H9 (cell line): ENCODE measurements at regions not wholly inside any gene's neighbourhood (a gene's known extent, or its start where the extent isn't known, plus 50 kb on each side); places are given as distances from the start of the nearest gene placed in this dataset.

ENCODE experiments used
- DNase-seq: peaks from one replicate; pipeline ENCODE4 v3.0.0-alpha.2; 2017
- H2AFZ ChIP-seq: one replicate; pipeline ENCODE4 v1.6.1; 2013; ENCODE audit warnings: mild to moderate bottlenecking, low read length, control low read depth, moderate library complexity
- H2AK5ac ChIP-seq: 2 replicates; pipeline ENCODE4 v1.6.1; 2013; ENCODE audit warnings: low read length, control low read depth, mixed read lengths; ENCODE audit not compliant: insufficient read length
- H2BK120ac ChIP-seq: one replicate; pipeline ENCODE4 v1.6.1; 2013; ENCODE audit warnings: low read depth, mild to moderate bottlenecking, low read length, control low read depth, inconsistent platforms; ENCODE audit not compliant: poor library complexity, severe bottlenecking
- H2BK12ac ChIP-seq: 2 replicates; pipeline ENCODE4 v1.6.1; 2013; ENCODE audit warnings: low read length, control low read depth, mixed read lengths, low read depth; ENCODE audit not compliant: insufficient read length
- H2BK15ac ChIP-seq: 2 replicates; pipeline ENCODE4 v1.6.1; 2013; ENCODE audit warnings: low read depth, low read length, control low read depth
- H2BK20ac ChIP-seq: one replicate; pipeline ENCODE4 v1.6.1; 2013; ENCODE audit warnings: low read depth, mild to moderate bottlenecking, low read length, control low read depth, inconsistent platforms; ENCODE audit not compliant: poor library complexity, severe bottlenecking
- H2BK5ac ChIP-seq: 2 replicates; pipeline ENCODE4 v1.6.1; 2013; ENCODE audit warnings: low read length, control low read depth, mixed read lengths; ENCODE audit not compliant: insufficient read length
- H3K14ac ChIP-seq: 2 replicates; pipeline ENCODE4 v1.6.1; 2013; ENCODE audit warnings: low read length, control low read depth; ENCODE audit not compliant: insufficient read depth
- H3K18ac ChIP-seq: 2 replicates; pipeline ENCODE4 v1.6.1; 2013; ENCODE audit warnings: low read depth, mild to moderate bottlenecking, mixed read lengths, low read length, control low read depth; ENCODE audit not compliant: insufficient read length
- H3K23ac ChIP-seq: 2 replicates; pipeline ENCODE4 v1.6.1; 2013; ENCODE audit warnings: low read length, control low read depth, mixed read lengths, low read depth; ENCODE audit not compliant: insufficient read length
- H3K23me2 ChIP-seq: 2 replicates; pipeline ENCODE4 v1.6.1; 2013; ENCODE audit warnings: low read depth, mild to moderate bottlenecking, mixed read lengths, low read length, control low read depth; ENCODE audit not compliant: insufficient read length, poor library complexity, severe bottlenecking
- H3K27ac ChIP-seq: 2 replicates; pipeline ENCODE4 v1.5.1; 2013; ENCODE audit warnings: low read length, control low read depth, mixed read lengths, low read depth; ENCODE audit not compliant: insufficient read length
- H3K27me3 ChIP-seq: 2 replicates; pipeline ENCODE4 v1.6.1; 2013; ENCODE audit warnings: low read length, control low read depth, inconsistent platforms; ENCODE audit not compliant: insufficient read depth
- H3K4ac ChIP-seq: 2 replicates; pipeline ENCODE4 v1.6.1; 2013; ENCODE audit warnings: low read depth, mild to moderate bottlenecking, control low read depth, inconsistent platforms, low read length, moderate library complexity
- H3K4me1 ChIP-seq: 2 replicates; pipeline ENCODE4 v1.6.1; 2013; ENCODE audit warnings: low read length, control low read depth, inconsistent platforms; ENCODE audit not compliant: insufficient read depth
- H3K4me2 ChIP-seq: 2 replicates; pipeline ENCODE4 v1.6.1; 2013; ENCODE audit warnings: low read length, control low read depth, mixed read lengths; ENCODE audit not compliant: insufficient read length, insufficient read depth
- H3K56ac ChIP-seq: 2 replicates; pipeline ENCODE4 v1.6.1; 2013; ENCODE audit warnings: low read depth, mild to moderate bottlenecking, mixed read lengths, low read length, control low read depth; ENCODE audit not compliant: insufficient read length
- H3K79me1 ChIP-seq: 2 replicates; pipeline ENCODE4 v1.6.1; 2013; ENCODE audit warnings: low read depth, mild to moderate bottlenecking, moderate library complexity, low read length, control low read depth, inconsistent platforms; ENCODE audit not compliant: insufficient read depth, poor library complexity, severe bottlenecking
- H3K79me2 ChIP-seq: 2 replicates; pipeline ENCODE4 v1.6.1; 2013; ENCODE audit warnings: low read length, control low read depth, inconsistent platforms; ENCODE audit not compliant: insufficient read depth
- H3K9ac ChIP-seq: 2 replicates; pipeline ENCODE4 v1.6.1; 2013; ENCODE audit warnings: low read length, control low read depth, mixed read lengths; ENCODE audit not compliant: insufficient read length; ENCODE audit errors: extremely low read depth
- H3K9me3 ChIP-seq: one replicate; pipeline ENCODE4 v1.6.1; 2013; ENCODE audit warnings: low read depth, low read length, inconsistent platforms; ENCODE audit not compliant: control insufficient read depth
- H3T11ph ChIP-seq: one replicate; pipeline ENCODE4 v1.6.1; 2013; ENCODE audit warnings: mild to moderate bottlenecking, low read length, control low read depth, inconsistent platforms
- H4K20me1 ChIP-seq: one replicate; pipeline ENCODE4 v1.6.1; 2013; ENCODE audit not compliant: control insufficient read depth, insufficient read length, insufficient read depth
- H4K5ac ChIP-seq: 2 replicates; pipeline ENCODE4 v1.6.1; 2013; ENCODE audit warnings: low read depth, mild to moderate bottlenecking, mixed read lengths, low read length, control low read depth; ENCODE audit not compliant: insufficient read length
- H4K8ac ChIP-seq: replicated peaks from 2 replicates; pipeline ENCODE4 v1.6.1; 2013; ENCODE audit warnings: low read length, control low read depth, mixed read lengths, low read depth; ENCODE audit not compliant: insufficient read length
- H4K91ac ChIP-seq: 2 replicates; pipeline ENCODE4 v1.6.1; 2013; ENCODE audit warnings: low read depth, mild to moderate bottlenecking, moderate library complexity, mixed read lengths, low read length, control low read depth; ENCODE audit not compliant: insufficient read length
- H3K27ac Mint-ChIP-seq, 3 experiments: 2 replicates in 2 of 3; 3 replicates in 1 of 3; pipeline ENCODE4 v1.8.0; 2020 to 2021; ENCODE audit warnings: mixed read lengths in 3 of 3, mild to moderate bottlenecking in 1 of 3, moderate library complexity in 1 of 3
- H3K27me3 Mint-ChIP-seq: 2 replicates; pipeline ENCODE4 v1.8.0; 2021; ENCODE audit warnings: low read depth, mild to moderate bottlenecking, moderate library complexity, mixed read lengths
- H3K36me3 Mint-ChIP-seq, 3 experiments: 2 replicates in 2 of 3; 3 replicates in 1 of 3; pipeline ENCODE4 v1.8.0; 2020 to 2021; ENCODE audit warnings: low read depth in 3 of 3, mixed read lengths in 3 of 3; ENCODE audit not compliant: insufficient read depth in 1 of 3
- H3K4me1 Mint-ChIP-seq, 2 experiments: 2 replicates each; pipeline ENCODE4 v1.8.0; 2020; ENCODE audit warnings: mixed read lengths in 2 of 2
- H3K4me3 Mint-ChIP-seq, 2 experiments: 2 replicates in 1 of 2; 3 replicates in 1 of 2; pipeline ENCODE4 v1.8.0; 2020 to 2021; ENCODE audit warnings: mild to moderate bottlenecking in 2 of 2, mixed read lengths in 2 of 2, moderate library complexity in 1 of 2
- H3K9me3 Mint-ChIP-seq, 2 experiments: 2 replicates in 1 of 2; 3 replicates in 1 of 2; pipeline ENCODE4 v1.8.0; 2020; ENCODE audit warnings: mild to moderate bottlenecking in 2 of 2, mixed read lengths in 2 of 2, moderate library complexity in 1 of 2
- TF ChIP-seq, protein P1 (sequence below): fragments of 200-600 bp; sonication (generic); conservative IDR thresholded peaks from 3 replicates; pipeline ENCODE4 v1.8.0; 2021; ENCODE audit warnings: antibody characterized with exemption, mild to moderate bottlenecking

- H3K27ac Mint-ChIP-seq, result no peak overlapping the region
- Histone ChIP-seq H2BK12ac (no peak overlapping the region), H3K56ac (no peak overlapping the region), H3K27ac (no peak overlapping the region), H4K20me1 (no peaks in the 10 kb centered on the region), H4K8ac (no peak overlapping the region), H2BK15ac (no peak overlapping the region), H3T11ph (no peak overlapping the region), H3K23ac (no peak overlapping the region), H3K18ac (no peak overlapping the region), H2BK5ac (no peak overlapping the region), H2AK5ac (no peak overlapping the region), H3K79me1 (no peaks in the 10 kb centered on the region), H3K27me3 (peaks cover 3% of the 10 kb centered on the region; the same call in 1 of the 2 replicates), H3K4me2 (no peak overlapping the region), H3K79me2 (no peaks in the 10 kb centered on the region), H2AFZ (no peak overlapping the region), H2BK20ac (no peak overlapping the region), H3K4me1 (no peaks in the 10 kb centered on the region), H2BK120ac (no peak overlapping the region), H4K91ac (no peak overlapping the region), H3K9ac (no peak overlapping the region), H3K23me2 (no peaks in the 10 kb centered on the region), H4K5ac (no peak overlapping the region), H3K9me3 (no peaks in the 10 kb centered on the region), H3K4ac (no peak overlapping the region), H3K14ac (no peak overlapping the region)
- TF ChIP-seq, protein P1, sequence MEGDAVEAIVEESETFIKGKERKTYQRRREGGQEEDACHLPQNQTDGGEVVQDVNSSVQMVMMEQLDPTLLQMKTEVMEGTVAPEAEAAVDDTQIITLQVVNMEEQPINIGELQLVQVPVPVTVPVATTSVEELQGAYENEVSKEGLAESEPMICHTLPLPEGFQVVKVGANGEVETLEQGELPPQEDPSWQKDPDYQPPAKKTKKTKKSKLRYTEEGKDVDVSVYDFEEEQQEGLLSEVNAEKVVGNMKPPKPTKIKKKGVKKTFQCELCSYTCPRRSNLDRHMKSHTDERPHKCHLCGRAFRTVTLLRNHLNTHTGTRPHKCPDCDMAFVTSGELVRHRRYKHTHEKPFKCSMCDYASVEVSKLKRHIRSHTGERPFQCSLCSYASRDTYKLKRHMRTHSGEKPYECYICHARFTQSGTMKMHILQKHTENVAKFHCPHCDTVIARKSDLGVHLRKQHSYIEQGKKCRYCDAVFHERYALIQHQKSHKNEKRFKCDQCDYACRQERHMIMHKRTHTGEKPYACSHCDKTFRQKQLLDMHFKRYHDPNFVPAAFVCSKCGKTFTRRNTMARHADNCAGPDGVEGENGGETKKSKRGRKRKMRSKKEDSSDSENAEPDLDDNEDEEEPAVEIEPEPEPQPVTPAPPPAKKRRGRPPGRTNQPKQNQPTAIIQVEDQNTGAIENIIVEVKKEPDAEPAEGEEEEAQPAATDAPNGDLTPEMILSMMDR, result no peak
- no peaks in the 10 kb centered on the region for H3K36me3 Mint-ChIP-seq
- peaks cover 2% of the 10 kb centered on the region; the same call in 1 of the 2 replicates for H3K27me3 Mint-ChIP-seq
- no peaks in the 10 kb centered on the region for H3K4me1 Mint-ChIP-seq
- DNase-seq, result no peak
- H3K9me3 Mint-ChIP-seq, result no peaks in the 10 kb centered on the region
- no peak overlapping the region for H3K4me3 Mint-ChIP-seq
Measured at GRCh38 chr10:91061187-91061586, 140.3 kb upstream of the ANKRD1 start.
